GM12864 (cell line): ENCODE measurements at regions not wholly inside any gene's neighbourhood (a gene's known extent, or its start where the extent isn't known, plus 50 kb on each side); places are given as distances from the start of the nearest gene placed in this dataset.

Experiments used
- DNase-seq: peaks from one replicate; pipeline ENCODE4 v3.0.0-alpha.2; 2011; ENCODE audit warnings: low read depth
- H3K4me3 ChIP-seq: 2 replicates; pipeline ENCODE4 v1.5.1; 2011; ENCODE audit warnings: mild to moderate bottlenecking, low read depth, low read length, control low read depth
- TF ChIP-seq, protein P1 (sequence below): IDR thresholded peaks from 2 replicates; pipeline ENCODE4 v1.5.1; 2011; ENCODE audit warnings: low read depth, mild to moderate bottlenecking, moderate library complexity, low read length, control low read depth, inconsistent platforms; ENCODE audit errors: missing control alignments

DNA sequence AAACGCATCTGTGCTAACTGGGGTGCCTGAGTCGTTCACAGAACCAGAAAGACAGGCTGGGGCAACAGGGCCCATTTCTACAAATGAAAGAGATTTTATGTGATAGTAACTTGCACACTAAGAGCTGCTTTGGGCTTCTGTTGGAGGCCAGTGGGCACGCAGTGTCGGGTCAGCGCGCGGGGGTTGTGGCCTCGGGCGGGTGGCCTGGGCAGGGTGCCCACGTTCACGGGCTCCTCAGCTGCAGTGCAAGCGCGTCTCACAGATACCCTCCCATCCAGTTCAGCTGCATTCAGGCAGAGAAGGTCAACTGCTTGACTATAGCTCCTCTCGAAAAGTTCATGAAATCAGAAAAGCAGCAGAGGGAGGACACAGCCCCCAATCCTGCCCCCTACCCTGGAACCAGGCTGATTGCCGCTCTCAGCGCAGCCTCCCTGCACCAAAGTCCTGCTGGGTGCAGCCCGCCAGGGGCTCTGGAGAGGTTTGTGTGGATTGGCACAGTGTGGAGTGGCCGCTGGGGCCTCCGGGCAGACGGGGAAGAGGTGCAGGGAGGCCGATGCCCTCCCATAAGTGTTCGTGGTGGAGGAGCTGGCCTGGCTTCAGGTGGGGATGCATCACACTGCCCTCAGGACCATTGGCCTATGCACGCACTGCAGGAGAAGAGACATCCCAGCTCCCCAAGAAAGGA lies 582.8 kb downstream of the TCERG1L start:
- TF ChIP-seq, protein P1, sequence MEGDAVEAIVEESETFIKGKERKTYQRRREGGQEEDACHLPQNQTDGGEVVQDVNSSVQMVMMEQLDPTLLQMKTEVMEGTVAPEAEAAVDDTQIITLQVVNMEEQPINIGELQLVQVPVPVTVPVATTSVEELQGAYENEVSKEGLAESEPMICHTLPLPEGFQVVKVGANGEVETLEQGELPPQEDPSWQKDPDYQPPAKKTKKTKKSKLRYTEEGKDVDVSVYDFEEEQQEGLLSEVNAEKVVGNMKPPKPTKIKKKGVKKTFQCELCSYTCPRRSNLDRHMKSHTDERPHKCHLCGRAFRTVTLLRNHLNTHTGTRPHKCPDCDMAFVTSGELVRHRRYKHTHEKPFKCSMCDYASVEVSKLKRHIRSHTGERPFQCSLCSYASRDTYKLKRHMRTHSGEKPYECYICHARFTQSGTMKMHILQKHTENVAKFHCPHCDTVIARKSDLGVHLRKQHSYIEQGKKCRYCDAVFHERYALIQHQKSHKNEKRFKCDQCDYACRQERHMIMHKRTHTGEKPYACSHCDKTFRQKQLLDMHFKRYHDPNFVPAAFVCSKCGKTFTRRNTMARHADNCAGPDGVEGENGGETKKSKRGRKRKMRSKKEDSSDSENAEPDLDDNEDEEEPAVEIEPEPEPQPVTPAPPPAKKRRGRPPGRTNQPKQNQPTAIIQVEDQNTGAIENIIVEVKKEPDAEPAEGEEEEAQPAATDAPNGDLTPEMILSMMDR = no peak
- DNase-seq = no peak
- no peak overlapping the region for H3K4me3 ChIP-seq

DNA sequence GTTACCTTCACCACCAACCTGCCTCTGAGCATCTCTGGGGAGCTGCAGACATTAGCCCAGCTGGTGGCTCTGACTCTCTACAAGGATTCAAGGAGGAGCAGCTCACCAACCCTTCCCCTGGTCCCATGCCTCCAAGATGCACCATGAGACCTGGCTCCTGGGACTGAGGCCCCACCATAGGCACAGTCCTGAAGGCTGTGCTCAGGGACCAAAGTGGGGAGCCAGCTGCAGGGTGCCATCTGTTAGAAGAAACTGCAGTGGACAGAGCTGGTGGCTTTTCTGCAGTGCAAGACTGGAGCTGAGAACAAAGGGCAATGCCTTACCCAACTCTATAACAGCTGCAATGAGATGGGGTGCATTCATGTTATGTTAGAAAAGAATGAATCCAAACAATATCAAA lies 581.6 kb downstream of the TCERG1L start:
- no peak overlapping the region for H3K4me3 ChIP-seq
- DNase-seq = no peak
- TF ChIP-seq, protein P1 = no peak

DNA sequence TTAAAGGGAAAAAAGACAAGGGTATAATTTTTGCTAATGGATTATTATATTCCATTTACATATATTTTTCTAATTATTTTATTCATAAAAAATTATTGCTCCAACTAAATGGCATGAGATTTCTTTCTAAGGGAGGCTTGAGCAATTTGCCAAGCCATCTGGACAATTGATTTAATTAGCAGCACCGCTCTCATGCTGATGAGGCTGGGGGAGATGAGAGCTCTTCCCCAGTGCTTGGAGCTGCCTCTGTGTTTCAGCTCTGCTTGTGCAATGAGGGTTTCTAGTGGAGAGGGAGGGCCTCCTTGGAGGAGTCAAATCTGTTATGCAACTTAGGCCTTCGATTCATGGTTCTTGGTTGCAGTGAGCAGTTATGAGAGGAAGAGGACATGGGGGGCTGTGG lies 574.3 kb downstream of the TCERG1L start:
- H3K4me3 ChIP-seq = no peak overlapping the region
- TF ChIP-seq, protein P1 = no peak
- DNase-seq = no peak

DNA sequence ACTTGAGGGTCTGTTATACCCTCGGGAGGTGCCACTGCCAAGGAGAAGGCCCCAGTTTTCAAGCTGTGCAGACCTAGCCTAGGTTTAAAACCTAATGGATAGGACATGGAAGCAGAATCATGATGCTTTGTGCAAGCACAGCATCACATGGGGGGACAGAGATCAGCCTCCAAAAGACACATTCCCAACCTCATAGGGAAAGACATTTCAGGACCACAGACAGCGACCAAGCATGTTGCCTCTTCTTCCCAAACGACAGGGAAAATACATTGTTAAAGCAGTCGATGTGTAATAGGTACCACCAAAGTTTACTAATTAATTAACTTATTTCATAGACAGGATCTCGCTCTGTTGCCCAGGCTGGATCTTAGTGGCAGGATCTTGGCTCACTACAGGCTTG lies 573.9 kb downstream of the TCERG1L start:
- H3K4me3 ChIP-seq = no peak overlapping the region
- TF ChIP-seq, protein P1 = no peak
- DNase-seq = no peak

GRCh38 chr10:130739016-130739756 lies 572.3 kb downstream of the TCERG1L start:
- no peak for DNase-seq
- TF ChIP-seq, protein P1 = no peak
- H3K4me3 ChIP-seq = no peak overlapping the region

GRCh38 chr10:130739757-130740145 lies 571.8 kb downstream of the TCERG1L start:
- no peak for DNase-seq
- TF ChIP-seq, protein P1 = no peak

GRCh38 chr10:130740166-130740565 lies 571.4 kb downstream of the TCERG1L start:
- H3K4me3 ChIP-seq = no peak overlapping the region
- DNase-seq = no peak
- TF ChIP-seq, protein P1 = no peak

More at GRCh38 chr10:130739757-130740145, 571.8 kb downstream of the TCERG1L start:
- no peak overlapping the region for H3K4me3 ChIP-seq
